ENCODE measurements at regions not wholly inside any gene's neighbourhood (a gene's known extent, or its start where the extent isn't known, plus 50 kb on each side); places are given as distances from the start of the nearest gene placed in this dataset.

- no peak for DNase-seq (ENCODE audit: low spot score)
Observed at GRCh38 chr15:38860674-38861073, 296.1 kb upstream of the RASGRP1 start.

DNA sequence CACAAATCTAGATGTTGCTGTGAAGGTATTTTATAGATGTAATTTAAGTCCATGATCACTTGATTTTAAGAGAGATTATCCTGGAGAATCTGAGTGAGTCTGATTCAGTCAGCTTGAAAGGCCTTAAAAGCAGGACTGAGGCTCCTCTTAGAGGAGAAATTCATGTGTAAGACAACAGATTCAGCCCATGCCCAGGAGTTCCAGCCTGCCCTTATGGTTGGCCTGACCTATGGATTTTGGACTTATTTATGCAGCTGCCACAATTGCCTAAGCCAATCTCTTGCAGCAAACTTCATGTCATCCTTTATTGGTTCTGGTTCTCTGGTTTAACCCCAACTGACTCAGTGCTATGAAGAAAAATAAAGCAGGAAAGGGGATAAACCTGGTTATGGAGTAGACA lies 296.5 kb upstream of the RASGRP1 start:
- DNase-seq (ENCODE audit: low spot score) = no peak

- DNase-seq (ENCODE audit: low spot score) = no peak
Observed at GRCh38 chr15:38862099-38862498, 297.5 kb upstream of the RASGRP1 start.

DNA sequence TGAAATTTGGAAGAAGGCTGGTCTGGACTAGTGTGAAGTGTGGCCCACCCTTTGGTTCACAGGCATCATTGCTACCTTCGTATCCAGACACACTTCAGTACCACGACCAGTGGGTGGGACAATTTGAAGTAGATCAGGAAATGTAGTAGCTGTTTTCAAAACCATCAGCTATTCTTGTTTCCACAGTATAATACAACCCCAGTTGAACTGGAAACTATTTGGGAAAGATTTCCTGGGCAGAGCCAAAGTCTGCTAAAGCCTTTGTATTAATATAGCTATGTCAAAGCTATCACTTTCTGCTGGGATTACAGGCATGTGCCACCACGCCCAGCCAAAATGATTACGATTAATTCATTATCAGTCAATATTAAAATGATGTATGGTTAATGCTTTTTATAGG lies 298.8 kb upstream of the RASGRP1 start:
- no peak for DNase-seq (ENCODE audit: low spot score)

DNA sequence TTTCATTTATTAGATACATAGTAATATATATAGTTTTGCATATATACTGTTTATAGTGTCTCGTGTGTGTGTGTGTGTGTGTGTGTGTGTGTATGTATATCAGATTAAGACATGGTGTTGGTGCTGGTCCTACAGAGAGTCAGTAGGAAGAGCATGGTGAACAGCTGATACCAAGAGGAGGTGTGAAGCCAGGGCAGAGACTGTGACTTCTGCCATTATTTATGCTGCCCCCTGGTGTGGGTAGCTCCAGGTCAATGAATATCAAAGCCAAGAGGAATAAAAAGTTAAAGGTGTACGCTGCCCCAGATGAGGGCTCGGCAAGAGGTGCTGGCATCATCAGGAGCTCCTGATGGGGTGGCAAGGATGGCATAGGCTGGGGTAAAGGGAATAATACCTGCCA lies 299.5 kb upstream of the RASGRP1 start:
- no peak for DNase-seq (ENCODE audit: low spot score)

DNA sequence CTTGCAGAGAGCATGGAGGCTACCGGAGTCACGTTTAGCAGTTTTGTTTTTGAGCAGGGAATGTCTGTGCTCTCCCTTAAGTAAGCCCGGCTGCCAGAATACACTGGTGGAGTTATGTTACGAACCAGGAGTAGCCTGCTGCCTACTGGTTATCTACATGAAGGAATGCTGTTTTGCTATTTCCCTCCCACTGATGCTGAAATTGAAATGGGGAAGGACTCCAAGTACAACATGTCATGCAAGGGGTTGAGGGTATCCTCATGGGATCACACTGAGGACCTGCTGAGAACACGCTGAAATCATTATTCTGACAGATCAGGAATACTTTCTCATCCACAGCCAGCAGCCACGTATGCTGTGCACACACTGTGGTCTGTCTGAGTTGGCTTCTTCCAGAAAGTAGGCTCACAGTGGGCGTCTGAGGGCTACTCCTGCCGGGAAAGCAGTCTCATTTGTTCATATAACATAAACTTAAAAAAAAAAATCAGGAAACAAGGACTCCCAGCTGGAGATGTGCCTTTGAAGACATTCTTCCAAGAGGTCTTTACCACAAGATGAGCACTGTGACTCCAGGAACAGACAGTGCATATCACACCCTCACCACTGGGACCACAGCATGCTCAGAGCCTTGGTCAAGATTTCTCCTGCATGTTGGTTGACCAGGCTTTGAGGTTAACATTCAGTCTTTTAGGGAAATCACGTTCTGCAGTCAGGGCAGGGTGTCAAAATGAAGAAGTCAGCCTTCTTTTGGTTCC lies 300.4 kb upstream of the RASGRP1 start:
- DNase-seq (ENCODE audit: low spot score) = no peak

DNA sequence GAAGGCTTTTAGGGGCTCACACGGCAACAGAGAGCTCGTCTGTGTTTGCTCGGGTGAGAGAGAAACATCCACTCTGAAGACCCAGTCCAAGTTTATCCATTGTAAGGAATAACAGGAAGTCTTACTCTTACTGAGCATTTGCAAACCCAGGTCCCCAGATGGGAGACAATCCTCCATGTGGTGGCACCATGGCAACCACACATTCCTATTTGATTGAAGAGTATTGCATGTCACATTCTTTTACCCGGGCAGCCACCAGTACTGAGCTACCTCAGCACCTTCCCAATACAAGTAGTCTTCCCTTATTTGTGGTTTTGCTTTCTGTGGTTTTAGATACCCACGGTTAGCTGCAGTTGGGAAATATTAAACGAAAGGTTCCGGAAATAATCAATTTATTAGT lies 302.9 kb upstream of the RASGRP1 start:
- no peak for DNase-seq (ENCODE audit: low spot score)

GRCh38 chr15:38868326-38869114 lies 303.9 kb upstream of the RASGRP1 start:
- peak; percentile 85 for DNase-seq (ENCODE audit: low spot score)

- no peak for DNase-seq (ENCODE audit: low spot score)
Observed at GRCh38 chr15:38871638-38872037, 307.0 kb upstream of the RASGRP1 start.

DNA sequence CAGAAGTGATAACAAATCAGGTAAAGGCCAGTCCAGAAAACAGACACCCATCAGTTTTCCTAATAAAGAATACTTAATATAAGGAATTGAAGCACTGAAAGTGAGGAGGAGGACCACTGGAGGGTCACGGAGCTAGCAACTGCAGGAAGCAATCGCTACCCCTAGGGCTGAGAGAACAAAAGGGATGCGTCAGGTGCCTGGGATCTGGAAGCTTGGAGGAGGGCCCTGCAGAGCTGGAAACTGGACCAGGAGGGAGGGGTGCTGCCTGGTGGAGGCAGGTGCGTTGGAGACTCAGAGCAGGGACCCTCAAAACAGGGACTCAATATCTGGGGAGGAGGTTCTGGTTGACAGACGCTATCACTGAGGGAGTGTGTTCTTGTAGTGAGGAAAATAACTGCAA lies 308.1 kb upstream of the RASGRP1 start:
- no peak for DNase-seq (ENCODE audit: low spot score)

GRCh38 chr15:38873158-38873557 lies 308.5 kb upstream of the RASGRP1 start:
- no peak for DNase-seq (ENCODE audit: low spot score)

- DNase-seq (ENCODE audit: low spot score) = no peak
Observed at GRCh38 chr15:38874464-38874863, 309.9 kb upstream of the RASGRP1 start.

GRCh38 chr15:38876211-38876610 lies 311.6 kb upstream of the RASGRP1 start:
- DNase-seq (ENCODE audit: low spot score) = no peak

DNA sequence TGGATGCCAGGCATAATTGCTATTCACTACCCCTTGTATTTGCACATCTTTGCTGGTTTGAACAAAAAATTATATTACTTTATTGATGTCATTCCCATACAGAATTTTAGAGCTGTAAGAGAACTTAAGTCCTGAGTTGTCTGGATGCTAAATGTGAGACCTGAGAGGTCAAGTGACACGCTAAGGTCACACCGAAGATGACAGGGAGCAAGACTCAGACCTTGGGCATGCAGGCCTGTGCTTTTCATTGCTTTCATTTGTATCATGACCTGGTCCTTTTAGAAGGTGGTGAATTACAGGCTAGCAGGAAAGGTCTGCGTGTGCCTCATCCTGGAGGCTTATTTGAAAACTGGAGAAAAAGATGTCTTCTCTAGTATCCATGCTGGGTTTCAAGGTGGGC lies 312.0 kb upstream of the RASGRP1 start:
- no peak for DNase-seq (ENCODE audit: low spot score)

- no peak for DNase-seq (ENCODE audit: low spot score)
Observed at GRCh38 chr15:38877471-38877870, 312.9 kb upstream of the RASGRP1 start.

DNA sequence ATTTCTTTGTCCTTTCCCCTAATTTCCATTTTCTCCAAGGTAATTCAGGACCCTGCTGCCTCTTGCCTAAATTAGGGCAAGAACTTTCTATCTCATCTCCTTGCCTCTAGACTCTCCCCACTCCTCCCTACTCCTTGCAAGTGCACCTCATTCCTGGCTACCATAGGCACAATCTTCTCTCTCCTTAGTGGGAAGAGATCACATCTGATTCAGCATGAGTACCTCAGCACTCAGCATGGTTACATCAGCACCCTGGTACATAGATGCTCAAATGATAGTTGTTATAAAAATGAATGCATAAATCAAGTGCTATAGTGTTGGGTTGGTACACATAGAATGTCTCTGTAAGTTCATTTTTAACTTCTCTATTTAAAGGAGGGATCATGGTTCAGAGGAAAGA lies 313.4 kb upstream of the RASGRP1 start:
- DNase-seq (ENCODE audit: low spot score) = no peak

DNA sequence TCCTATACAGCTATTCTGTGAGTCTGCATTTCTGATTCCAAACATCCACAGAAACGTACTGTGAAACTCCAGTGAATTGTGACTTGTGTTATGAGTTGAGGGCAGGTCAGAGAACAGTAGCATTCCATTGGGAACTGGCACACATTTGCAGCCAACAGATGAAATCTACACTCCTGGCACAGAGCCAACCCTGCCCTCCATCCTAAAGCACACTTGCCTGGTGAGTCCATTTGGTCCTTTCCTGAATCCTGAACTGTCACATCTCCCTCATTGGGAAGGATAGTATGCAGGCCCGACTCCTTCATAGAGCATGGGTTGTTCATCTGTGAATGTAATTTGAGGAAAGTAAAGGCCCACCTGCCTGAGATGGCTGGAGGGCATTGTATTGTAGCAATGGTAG lies 314.3 kb upstream of the RASGRP1 start:
- no peak for DNase-seq (ENCODE audit: low spot score)

DNA sequence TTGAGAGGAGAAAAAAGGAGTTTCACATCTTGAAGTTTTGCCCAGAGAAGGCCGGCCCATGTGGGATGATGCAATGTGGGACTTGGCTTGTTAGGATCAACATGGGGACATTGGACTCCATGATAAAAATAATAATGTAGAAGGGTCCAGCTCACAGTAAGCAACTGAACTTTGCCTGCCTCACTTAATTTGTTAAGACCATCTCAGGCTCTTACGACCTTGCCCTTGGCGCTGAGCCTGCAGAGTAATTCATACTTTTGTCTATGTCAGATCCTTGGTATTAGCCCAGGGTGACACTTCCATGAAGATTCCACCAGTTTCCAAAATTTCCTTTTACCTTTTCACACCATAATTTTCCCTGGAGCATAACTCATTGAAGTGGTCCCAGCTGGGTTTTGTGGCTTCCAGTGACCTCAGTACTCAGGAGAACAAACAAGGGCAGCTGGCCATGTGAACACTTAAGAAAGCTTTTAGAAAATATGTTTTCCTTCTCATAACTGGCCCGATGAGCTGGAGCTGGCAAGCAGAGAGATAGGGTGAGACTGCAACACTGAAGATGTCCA lies 315.4 kb upstream of the RASGRP1 start:
- DNase-seq (ENCODE audit: low spot score) = no peak

- DNase-seq (ENCODE audit: low spot score) = no peak
Observed at GRCh38 chr15:38882221-38882620, 317.6 kb upstream of the RASGRP1 start.

DNA sequence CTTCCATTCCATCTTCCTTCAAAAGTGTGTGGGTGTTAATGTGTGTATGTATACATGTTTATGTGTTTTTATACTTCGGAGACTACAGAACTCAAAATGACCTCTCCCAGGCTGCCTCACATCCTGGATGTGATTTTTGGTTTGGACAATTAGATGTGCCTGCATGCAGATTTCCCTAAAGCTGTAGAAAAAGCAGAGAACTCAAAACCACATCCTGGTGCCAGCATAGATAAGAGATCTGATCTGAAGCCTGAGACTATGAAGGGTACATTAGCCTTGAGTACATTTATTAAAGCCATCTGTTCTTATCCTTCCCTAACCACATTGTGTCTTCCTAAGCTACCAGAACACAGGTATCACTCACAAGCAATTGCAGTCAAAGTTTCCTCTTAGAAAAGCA lies 319.4 kb upstream of the RASGRP1 start:
- DNase-seq (ENCODE audit: low spot score) = no peak

DNA sequence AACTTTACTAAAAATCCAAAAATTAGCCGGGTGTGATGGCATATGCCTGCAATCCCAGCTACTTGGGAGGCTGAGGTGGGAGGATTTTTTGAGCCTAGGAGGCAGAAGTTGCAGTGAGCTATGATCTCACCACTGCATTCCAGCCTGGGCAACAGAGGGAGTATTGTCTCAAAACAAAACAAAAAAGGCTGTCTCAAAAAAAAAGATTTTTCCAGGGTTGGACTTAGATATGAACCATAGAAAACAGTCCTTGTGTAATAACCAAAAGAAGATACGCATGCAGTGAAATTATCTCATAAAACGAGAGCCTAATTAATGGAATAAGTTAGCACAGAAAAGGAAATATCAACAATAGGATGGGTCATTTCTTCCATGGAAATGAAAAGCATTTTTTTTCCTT lies 320.4 kb upstream of the RASGRP1 start:
- no peak for DNase-seq (ENCODE audit: low spot score)

DNA sequence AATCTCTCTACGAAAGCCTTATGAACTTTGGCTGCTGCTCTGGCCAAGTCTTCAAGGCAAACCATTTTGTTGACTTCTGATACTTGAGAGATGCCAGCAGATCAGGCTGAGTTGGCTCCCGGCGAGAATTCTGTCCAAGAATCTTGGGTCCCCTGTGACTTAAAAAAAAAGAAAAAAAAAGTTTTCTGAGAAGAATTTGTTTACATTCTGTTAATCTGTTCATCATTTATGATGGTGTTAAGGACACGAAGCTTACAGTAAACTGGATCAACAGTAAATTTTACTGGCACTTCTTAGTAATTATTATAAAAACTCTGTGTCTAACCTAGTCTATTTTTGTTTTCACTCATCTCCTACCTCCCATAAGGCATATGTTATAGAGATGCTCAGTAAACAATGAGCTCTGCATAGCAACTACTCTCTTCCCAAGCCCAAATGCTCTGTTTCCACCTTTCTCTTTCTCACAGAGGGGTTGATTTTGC lies 320.9 kb upstream of the RASGRP1 start:
- DNase-seq (ENCODE audit: low spot score) = no peak
